Vagina (tissue), 2 donors: ENCODE measurements at regions not wholly inside any gene's neighbourhood (a gene's known extent, or its start where the extent isn't known, plus 50 kb on each side); places are given as distances from the start of the nearest gene placed in this dataset.

Experiments
- POLR2AphosphoS5 ChIP-seq, 2 donors: sonication (generic); formaldehyde crosslinking; IDR thresholded peaks; one replicate each; pipeline ENCODE4 v1.9.0; 2017; ENCODE audit warnings: antibody characterized with exemption in 2 of 2, mild to moderate bottlenecking in 2 of 2, low read depth in 1 of 2; ENCODE audit not compliant: insufficient read depth in 1 of 2
- TF ChIP-seq, protein P1 (sequence below), 3 experiments: fragments of 450-650 bp in 2 of 3; fragments of 200-600 bp in 1 of 3; sonication (generic) in 1 of 3; IDR thresholded peaks; one replicate each; pipeline ENCODE4 v1.5.1; 2017 to 2019; ENCODE audit warnings: antibody characterized with exemption in 3 of 3, mild to moderate bottlenecking in 2 of 3, moderate library complexity in 2 of 3

DNA sequence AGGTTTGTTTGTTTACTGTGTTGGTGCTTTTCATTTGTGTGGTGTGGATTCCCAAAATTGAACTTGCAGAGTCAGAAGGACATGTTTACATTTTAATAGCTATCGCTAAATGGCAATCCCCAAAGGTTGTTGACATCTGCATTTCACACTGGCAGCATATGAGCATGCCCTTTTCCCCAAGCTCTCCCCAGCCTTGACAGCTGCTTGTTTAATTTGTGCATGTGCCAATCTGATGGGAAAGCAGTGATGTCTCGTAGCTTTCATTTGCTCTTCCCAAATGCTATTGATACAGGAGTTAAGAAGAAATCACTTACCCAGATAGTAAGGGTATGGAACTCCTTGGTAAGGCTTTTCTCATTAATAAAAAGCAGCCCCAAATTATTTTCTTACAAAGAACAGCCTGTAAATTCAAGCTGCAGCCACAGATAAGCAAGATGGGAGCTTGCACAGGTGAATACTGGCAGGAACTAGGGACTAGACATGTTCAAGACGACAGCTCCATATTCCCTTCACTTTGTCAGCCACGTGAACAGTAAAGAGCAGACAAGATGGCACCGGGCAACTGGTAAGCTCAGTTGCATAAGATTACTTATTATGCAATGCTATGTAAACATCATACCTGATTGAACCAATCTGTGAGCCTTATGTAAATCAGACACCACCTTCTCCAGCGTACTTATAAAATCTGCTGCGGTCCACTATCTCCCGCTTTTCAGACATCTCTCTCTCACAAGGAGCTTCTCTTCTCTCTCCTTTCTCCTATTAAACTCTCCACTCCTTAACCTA is 87.4 kb downstream of the IGLL5 start:
- TF ChIP-seq, protein P1, sequence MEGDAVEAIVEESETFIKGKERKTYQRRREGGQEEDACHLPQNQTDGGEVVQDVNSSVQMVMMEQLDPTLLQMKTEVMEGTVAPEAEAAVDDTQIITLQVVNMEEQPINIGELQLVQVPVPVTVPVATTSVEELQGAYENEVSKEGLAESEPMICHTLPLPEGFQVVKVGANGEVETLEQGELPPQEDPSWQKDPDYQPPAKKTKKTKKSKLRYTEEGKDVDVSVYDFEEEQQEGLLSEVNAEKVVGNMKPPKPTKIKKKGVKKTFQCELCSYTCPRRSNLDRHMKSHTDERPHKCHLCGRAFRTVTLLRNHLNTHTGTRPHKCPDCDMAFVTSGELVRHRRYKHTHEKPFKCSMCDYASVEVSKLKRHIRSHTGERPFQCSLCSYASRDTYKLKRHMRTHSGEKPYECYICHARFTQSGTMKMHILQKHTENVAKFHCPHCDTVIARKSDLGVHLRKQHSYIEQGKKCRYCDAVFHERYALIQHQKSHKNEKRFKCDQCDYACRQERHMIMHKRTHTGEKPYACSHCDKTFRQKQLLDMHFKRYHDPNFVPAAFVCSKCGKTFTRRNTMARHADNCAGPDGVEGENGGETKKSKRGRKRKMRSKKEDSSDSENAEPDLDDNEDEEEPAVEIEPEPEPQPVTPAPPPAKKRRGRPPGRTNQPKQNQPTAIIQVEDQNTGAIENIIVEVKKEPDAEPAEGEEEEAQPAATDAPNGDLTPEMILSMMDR (IDR thresholded peaks at IDR 0.05) = no peak
- TF ChIP-seq POLR2AphosphoS5 (IDR thresholded peaks at IDR 0.05; ENCODE audit: insufficient read depth in 1 of 2, low read depth in 1 of 2) = no peak
